ENCODE measurements at regions not wholly inside any gene's neighbourhood (a gene's known extent, or its start where the extent isn't known, plus 50 kb on each side); places are given as distances from the start of the nearest gene placed in this dataset.

- TF ChIP-seq CTCF (IDR thresholded peaks at IDR 0.05) = no peak
- TF ChIP-seq POLR2A (IDR thresholded peaks at IDR 0.05) = no peak
Measured at GRCh38 chr2:150847578-150847977, 360.1 kb upstream of the RND3 start.

Data from testis (tissue), 2 donors.